ENCODE measurements at regions not wholly inside any gene's neighbourhood (a gene's known extent, or its start where the extent isn't known, plus 50 kb on each side); places are given as distances from the start of the nearest gene placed in this dataset.

DNA sequence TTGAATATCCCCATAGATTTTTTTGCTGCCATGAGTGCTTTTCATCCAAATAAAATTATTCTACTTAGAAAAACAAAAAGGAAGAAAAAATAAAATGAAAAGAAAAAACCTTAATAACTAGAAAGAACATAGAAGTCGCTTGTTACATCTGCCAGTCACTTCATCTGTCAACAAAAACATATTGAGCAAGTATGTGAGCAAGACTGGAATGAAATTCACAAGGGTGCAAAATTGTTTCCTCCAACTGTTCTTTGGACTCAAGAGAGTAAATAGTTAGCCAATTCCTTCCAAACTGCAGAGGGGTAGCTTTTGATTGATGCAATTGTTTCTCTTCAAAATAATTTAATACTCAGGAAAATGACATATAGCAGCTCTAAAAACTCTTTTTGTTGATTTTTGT, 336.3 kb upstream of the CDH7 start:
- no peaks in the 10 kb centered on the region for H3K9me3 ChIP-seq (ENCODE audit: control insufficient read depth, low read length)
- H3K4me2 ChIP-seq (ENCODE audit: low read length) = no peak overlapping the region
- H3K4me1 ChIP-seq = no peaks in the 10 kb centered on the region
- H2AFZ ChIP-seq = no peak overlapping the region
- no peaks in the 10 kb centered on the region for H3K36me3 ChIP-seq (ENCODE audit: control insufficient read depth, insufficient read depth, low read length)
- H3K27me3 ChIP-seq (ENCODE audit: control insufficient read depth, insufficient read depth, low read length) = no peaks in the 10 kb centered on the region
- no peaks in the 10 kb centered on the region for H3K79me2 ChIP-seq
- TF ChIP-seq, protein P1, sequence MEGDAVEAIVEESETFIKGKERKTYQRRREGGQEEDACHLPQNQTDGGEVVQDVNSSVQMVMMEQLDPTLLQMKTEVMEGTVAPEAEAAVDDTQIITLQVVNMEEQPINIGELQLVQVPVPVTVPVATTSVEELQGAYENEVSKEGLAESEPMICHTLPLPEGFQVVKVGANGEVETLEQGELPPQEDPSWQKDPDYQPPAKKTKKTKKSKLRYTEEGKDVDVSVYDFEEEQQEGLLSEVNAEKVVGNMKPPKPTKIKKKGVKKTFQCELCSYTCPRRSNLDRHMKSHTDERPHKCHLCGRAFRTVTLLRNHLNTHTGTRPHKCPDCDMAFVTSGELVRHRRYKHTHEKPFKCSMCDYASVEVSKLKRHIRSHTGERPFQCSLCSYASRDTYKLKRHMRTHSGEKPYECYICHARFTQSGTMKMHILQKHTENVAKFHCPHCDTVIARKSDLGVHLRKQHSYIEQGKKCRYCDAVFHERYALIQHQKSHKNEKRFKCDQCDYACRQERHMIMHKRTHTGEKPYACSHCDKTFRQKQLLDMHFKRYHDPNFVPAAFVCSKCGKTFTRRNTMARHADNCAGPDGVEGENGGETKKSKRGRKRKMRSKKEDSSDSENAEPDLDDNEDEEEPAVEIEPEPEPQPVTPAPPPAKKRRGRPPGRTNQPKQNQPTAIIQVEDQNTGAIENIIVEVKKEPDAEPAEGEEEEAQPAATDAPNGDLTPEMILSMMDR (IDR thresholded peaks at IDR 0.05) = no peak
- H3K27ac ChIP-seq = no peak overlapping the region
- no peak overlapping the region for H3K4me3 ChIP-seq (ENCODE audit: low read depth, low read length)
- no peak overlapping the region for H3K9ac ChIP-seq

DNA sequence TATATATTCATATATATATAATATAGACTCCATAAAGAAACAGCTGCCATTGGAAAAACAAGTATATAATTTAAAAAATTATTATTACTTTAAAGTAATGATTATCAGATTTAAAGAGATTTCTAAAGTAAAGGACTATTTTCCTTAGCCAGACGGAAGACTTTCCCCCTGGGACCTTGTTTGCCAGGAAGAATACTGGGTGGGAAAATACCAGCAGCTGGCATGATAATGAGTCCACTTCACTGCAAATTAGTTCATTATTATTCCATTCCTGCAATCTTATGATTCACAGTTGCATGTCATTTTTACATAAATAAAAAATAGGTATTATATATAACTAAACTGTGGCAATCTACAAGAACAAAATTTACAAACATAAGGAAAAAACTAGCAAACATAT, 339.8 kb upstream of the CDH7 start:
- Histone ChIP-seq H2AFZ (no peak overlapping the region), H3K27ac (no peak overlapping the region), H3K9me3 (ENCODE audit: control insufficient read depth, low read length) (no peaks in the 10 kb centered on the region), H3K4me3 (ENCODE audit: low read depth, low read length) (no peak overlapping the region), H3K79me2 (no peaks in the 10 kb centered on the region), H3K36me3 (ENCODE audit: control insufficient read depth, insufficient read depth, low read length) (no peaks in the 10 kb centered on the region), H3K4me2 (ENCODE audit: low read length) (no peak overlapping the region), H3K9ac (no peak overlapping the region), H3K27me3 (ENCODE audit: control insufficient read depth, insufficient read depth, low read length) (no peaks in the 10 kb centered on the region), H3K4me1 (no peaks in the 10 kb centered on the region)
- TF ChIP-seq, protein P1 (IDR thresholded peaks at IDR 0.05) = no peak

DNA sequence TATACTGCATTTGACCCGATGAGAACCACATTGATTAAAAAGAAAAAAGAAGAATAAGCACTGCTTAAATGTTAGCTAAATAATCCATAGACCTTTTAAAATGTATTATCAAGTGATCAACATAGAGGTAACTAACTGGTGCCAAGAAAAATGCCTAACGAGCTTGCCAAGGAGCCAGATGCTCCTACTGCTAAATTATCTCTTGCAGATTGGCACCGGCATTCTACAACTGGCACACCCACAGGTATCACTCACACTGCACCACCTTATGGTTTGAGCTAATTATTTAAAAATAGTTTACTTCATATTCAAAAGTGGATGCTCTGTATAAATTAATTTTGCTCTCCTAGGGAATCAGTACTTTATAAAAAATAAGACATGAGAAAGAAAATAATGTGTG, 341.6 kb upstream of the CDH7 start:
- no peak overlapping the region for H3K4me3 ChIP-seq (ENCODE audit: low read depth, low read length)
- H3K4me2 ChIP-seq (ENCODE audit: low read length) = no peak overlapping the region
- H3K4me1 ChIP-seq = no peaks in the 10 kb centered on the region
- no peaks in the 10 kb centered on the region for H3K36me3 ChIP-seq (ENCODE audit: control insufficient read depth, insufficient read depth, low read length)
- no peak overlapping the region for H2AFZ ChIP-seq
- no peaks in the 10 kb centered on the region for H3K27me3 ChIP-seq (ENCODE audit: control insufficient read depth, insufficient read depth, low read length)
- H3K9ac ChIP-seq = no peak overlapping the region
- no peaks in the 10 kb centered on the region for H3K9me3 ChIP-seq (ENCODE audit: control insufficient read depth, low read length)
- H3K79me2 ChIP-seq = no peaks in the 10 kb centered on the region
- H3K27ac ChIP-seq = no peak overlapping the region
- TF ChIP-seq, protein P1 (IDR thresholded peaks at IDR 0.05) = no peak

DNA sequence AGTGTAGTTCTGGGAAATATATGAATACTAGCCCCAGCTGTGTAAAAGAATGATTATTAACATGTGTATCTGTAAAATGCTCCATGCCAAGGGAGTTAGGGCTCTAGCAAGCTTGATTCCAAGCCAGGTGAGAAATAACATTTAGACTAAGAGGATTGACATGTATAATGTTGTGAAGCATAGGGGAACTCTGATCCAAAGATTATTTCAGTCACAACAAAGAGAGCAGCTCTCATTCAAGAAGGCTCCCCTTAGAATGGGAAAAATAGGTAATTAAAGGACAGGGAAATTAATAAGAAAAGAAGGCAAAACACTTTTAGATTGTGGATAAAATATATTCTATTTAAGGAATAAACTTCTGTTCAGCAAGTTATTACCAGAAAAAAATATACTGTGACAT, 347.3 kb upstream of the CDH7 start:
- H3K79me2 ChIP-seq = no peaks in the 10 kb centered on the region
- no peak overlapping the region for H3K4me2 ChIP-seq (ENCODE audit: low read length)
- TF ChIP-seq, protein P1 (IDR thresholded peaks at IDR 0.05) = no peak
- H3K27me3 ChIP-seq (ENCODE audit: control insufficient read depth, insufficient read depth, low read length) = no peaks in the 10 kb centered on the region
- H3K27ac ChIP-seq = no peak overlapping the region
- no peak overlapping the region for H2AFZ ChIP-seq
- no peaks in the 10 kb centered on the region for H3K9me3 ChIP-seq (ENCODE audit: control insufficient read depth, low read length)
- no peaks in the 10 kb centered on the region for H3K36me3 ChIP-seq (ENCODE audit: control insufficient read depth, insufficient read depth, low read length)
- H3K4me1 ChIP-seq = no peaks in the 10 kb centered on the region
- H3K4me3 ChIP-seq (ENCODE audit: low read depth, low read length) = no peak overlapping the region
- H3K9ac ChIP-seq = no peak overlapping the region

DNA sequence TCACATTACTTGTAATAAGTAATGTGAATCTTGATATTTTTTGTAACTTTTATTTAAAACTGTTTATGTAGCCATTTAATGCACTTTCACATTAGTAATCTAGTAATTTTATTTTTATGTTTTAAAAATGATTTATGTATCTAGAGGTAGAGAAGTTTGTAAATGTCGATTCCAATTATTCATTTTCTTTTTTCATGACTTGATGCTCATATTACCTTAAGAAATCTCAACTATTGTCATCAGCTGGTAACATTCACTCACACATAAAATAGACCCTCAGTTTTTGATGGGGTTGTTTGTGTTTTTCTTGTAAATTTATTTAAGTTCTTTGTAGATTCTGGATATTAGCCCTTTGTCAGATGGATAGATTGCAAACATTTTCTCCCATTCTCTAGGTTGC, 351.7 kb upstream of the CDH7 start:
- no peak overlapping the region for H3K4me3 ChIP-seq (ENCODE audit: low read depth, low read length)
- H3K79me2 ChIP-seq = no peaks in the 10 kb centered on the region
- H3K9me3 ChIP-seq (ENCODE audit: control insufficient read depth, low read length) = no peaks in the 10 kb centered on the region
- no peaks in the 10 kb centered on the region for H3K27me3 ChIP-seq (ENCODE audit: control insufficient read depth, insufficient read depth, low read length)
- TF ChIP-seq, protein P1 (IDR thresholded peaks at IDR 0.05) = no peak
- no peaks in the 10 kb centered on the region for H3K36me3 ChIP-seq (ENCODE audit: control insufficient read depth, insufficient read depth, low read length)
- H2AFZ ChIP-seq = no peak overlapping the region
- H3K4me1 ChIP-seq = no peaks in the 10 kb centered on the region
- no peak overlapping the region for H3K9ac ChIP-seq
- H3K4me2 ChIP-seq (ENCODE audit: low read length) = no peak overlapping the region
- no peak overlapping the region for H3K27ac ChIP-seq
